WTC11 (cell line): ENCODE measurements at regions not wholly inside any gene's neighbourhood (a gene's known extent, or its start where the extent isn't known, plus 50 kb on each side); places are given as distances from the start of the nearest gene placed in this dataset.

Source experiments
- CTCF ChIP-seq: fragments of 200-600 bp; IDR thresholded peaks from 2 replicates; pipeline ENCODE4 v1.8.0; 2022; ENCODE audit warnings: antibody characterized with exemption
- JAZF1 ChIP-seq: fragments of 250-450 bp; sonication (Bioruptor Pico); IDR thresholded peaks from 2 replicates; pipeline ENCODE4 v1.9.0; 2021; ENCODE audit warnings: moderate library complexity, mild to moderate bottlenecking, inconsistent platforms
- ZMAT4 ChIP-seq: fragments of 250-450 bp; sonication (Bioruptor Pico); IDR thresholded peaks from 2 replicates; pipeline ENCODE4 v1.9.0; 2021; ENCODE audit warnings: mild to moderate bottlenecking

GRCh38 chr5:176723440-176723839, 76.2 kb downstream of the TSPAN17 start:
- TF ChIP-seq CTCF (no peak), JAZF1 (CRISPR knock-in tag) (no peak), ZMAT4 (CRISPR knock-in tag) (no peak)
